PFSK-1 (cell line): ENCODE measurements at regions not wholly inside any gene's neighbourhood (a gene's known extent, or its start where the extent isn't known, plus 50 kb on each side); places are given as distances from the start of the nearest gene placed in this dataset.

Experiments used
- REST ChIP-seq, 2 experiments: IDR thresholded peaks; 2 replicates each; pipeline versions ENCODE4 v1.6.1 to v1.8.0; 2011 to 2012; ENCODE audit warnings: low read depth in 2 of 2, low read length in 2 of 2, control low read depth in 1 of 2, inconsistent platforms in 1 of 2, mild to moderate bottlenecking in 1 of 2, moderate library complexity in 1 of 2; ENCODE audit not compliant: insufficient read depth in 1 of 2
- SIN3A ChIP-seq: IDR thresholded peaks from 2 replicates; pipeline ENCODE4 v1.6.1; 2012; ENCODE audit warnings: mild to moderate bottlenecking, low read length, moderate library complexity, borderline replicate concordance; ENCODE audit not compliant: insufficient read depth
- TAF1 ChIP-seq: IDR thresholded peaks from 2 replicates; pipeline ENCODE4 v1.6.1; 2012; ENCODE audit warnings: low read length, control low read depth, borderline replicate concordance; ENCODE audit not compliant: insufficient read depth

GRCh38 chr20:12698817-12699216 lies 310.0 kb upstream of the SPTLC3 start:
- no peak for TF ChIP-seq REST (IDR thresholded peaks at IDR 0.05; ENCODE audit: insufficient read depth in 1 of 2, low read depth in 2 of 2, low read length in 2 of 2)
- TF ChIP-seq TAF1, result no peak
- TF ChIP-seq SIN3A, result no peak
